Non-pigmented ciliary epithelial cell (primary cell): ENCODE measurements at regions not wholly inside any gene's neighbourhood (a gene's known extent, or its start where the extent isn't known, plus 50 kb on each side); places are given as distances from the start of the nearest gene placed in this dataset.

Experiments used
- DNase-seq: peaks from one replicate; pipeline ENCODE4 v3.0.0-alpha.2; 2010; ENCODE audit warnings: low read depth

DNA sequence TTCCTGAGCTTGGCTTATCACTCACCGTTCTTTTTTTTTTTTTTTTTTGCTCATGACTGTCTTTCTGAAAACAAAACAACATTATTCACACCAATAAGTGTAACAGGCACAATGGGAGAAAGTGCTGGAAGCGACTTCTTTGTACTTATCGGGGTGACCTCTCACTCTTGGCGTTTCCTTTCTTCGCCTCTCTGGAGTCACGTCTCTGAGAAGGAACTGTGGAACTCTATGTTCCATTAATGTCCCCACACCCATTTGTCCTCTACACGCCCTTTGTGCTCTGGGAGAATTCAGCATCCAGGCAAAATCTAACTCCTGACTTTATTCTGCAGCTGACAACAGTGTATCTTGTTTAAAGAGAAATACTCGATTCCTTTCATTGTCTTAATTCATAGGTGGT lies 70.8 kb upstream of the FAM204A start:
- DNase-seq = no peak

GRCh38 chr10:118412132-118412760 lies 70.1 kb upstream of the FAM204A start:
- DNase-seq = no peak

GRCh38 chr10:118409295-118409694 lies 67.2 kb upstream of the FAM204A start:
- DNase-seq = no peak

DNA sequence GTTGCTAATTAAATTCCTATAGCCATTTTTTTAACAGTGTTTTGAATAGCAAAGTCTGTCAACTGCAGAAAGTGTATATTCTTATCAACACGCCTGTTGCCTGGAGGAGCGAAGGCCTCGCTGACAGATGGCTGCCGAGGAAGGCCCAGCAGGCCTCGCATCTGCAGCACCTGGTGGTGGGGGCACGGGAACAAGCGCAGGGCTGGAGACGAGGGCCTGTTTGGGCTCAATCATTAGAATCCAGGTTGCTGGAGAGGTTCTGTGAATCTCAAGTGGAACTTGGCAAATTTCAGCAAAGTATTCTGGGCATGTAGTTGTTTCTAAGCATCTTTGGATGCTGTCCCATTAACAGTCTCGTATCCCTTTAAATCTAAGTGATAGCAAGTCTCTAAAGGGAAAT lies 66.1 kb upstream of the FAM204A start:
- DNase-seq = no peak

DNA sequence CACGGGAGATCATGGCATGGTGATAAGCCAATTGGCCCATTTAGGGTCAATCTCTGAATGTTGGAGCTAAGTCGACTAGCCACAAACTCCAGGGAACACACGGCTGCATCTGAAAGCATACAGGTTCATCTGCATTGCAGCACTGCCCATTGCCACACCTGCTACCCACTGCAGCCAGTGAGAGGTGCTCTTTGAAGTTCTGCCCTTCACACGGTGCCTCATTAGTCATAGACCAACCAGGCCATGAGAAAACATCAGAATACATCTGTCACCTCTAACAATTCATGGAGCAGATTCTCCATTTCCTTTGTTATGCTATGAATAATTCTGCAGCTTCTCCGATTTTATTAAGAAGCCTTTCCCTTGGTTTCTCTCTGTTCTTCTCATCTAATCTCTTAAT lies 65.7 kb upstream of the FAM204A start:
- DNase-seq = no peak

DNA sequence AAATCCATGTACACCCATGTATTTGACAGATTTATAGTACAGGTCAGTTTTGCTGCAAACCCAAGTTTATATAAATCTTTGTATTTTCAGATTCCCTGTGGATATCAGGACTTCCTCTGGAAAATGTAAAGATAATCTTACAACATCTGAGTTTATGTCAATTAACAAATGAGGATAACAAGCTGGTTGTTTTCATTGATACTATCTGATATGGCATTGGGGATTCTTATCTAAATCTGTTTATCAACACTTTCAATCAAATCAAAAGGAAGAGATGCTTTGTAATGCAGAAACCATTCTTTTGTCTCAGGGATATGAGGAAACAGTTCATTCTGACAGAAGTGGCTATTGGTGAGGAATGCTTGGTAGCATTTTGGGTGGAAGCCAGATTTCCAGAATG lies 64.9 kb upstream of the FAM204A start:
- no peak for DNase-seq

DNA sequence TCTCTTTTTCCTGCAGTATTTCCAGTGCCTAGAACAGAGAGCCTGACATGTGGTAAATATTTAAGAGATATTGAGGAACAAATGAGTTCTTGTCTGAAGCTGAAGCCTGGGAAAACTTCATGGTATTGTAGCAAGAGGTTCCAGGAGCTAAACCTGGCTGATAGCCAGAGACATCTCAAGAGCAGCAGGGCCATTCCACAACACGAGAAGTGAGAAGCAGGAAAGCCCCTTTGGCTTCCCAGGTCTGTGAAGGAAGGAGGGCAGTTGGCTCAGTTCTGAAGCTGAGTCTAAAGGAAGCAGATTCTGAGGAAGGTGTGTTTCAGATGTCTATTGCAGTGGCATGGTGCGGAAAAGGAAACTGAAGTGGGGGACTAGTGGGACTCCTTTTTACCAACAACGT lies 63.8 kb upstream of the FAM204A start:
- DNase-seq = no peak

- no peak for DNase-seq
These were observed 61.8 kb upstream of the FAM204A start for GRCh38 chr10:118403967-118404366.

DNA sequence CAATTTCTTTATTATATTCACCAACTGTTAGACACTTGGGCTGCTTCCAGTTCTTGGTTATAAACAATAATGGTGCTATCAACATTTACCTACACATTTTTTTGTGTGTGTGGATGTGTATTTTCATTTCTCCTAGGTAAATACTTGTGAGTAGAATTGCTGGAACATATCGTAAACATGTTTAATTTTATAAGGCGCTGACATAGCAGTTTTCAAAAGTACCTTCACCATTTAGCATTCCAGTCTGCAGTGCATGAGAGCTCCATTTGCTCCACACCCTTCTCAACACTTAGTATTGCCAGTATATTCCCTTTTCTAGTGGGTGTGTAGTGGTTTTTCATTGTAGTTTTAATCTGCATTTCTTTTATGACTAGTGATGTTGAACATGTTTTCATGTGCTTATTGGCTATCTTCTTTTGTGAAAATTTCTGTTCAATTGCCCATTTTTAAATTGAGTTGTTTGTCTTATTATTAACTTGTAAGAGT lies 59.6 kb upstream of the FAM204A start:
- no peak for DNase-seq

DNA sequence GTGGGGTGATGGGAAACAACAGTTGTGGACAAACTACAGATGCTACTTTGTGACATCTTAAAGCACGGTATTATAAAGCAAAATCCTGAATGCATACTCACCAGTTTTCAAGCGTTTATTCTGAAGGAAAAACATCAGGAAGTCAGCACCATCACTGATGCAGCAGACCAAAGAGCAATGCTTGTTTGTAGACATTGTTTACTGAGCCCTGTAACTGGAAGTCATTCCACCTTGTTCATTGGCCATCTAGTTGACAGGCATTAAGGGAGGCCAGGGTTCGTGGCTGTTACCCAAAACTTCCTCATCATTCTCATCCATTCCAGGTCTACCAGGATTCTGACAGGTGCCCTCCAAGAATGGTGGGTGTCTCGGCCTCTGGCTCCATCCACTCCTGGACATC lies 55.3 kb upstream of the FAM204A start:
- DNase-seq = no peak

DNA sequence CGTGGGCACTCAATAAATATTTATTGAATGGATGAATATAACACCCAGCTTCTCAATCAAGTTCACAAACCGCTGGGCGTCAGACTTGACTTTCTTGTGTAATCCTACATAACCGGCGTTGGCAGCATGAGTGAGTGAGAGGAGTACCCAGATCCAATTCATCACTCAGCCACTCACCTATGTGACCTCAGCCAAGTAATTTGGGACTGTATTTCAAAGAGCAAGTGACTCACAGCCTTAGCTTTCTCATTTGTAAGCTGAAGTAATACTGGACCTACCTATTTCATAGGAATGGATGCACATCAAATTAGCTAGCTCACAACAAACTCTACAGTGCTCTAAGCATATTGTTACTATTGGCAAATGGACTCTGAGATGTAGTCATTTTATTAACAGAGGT lies 53.8 kb upstream of the FAM204A start:
- DNase-seq = no peak

DNA sequence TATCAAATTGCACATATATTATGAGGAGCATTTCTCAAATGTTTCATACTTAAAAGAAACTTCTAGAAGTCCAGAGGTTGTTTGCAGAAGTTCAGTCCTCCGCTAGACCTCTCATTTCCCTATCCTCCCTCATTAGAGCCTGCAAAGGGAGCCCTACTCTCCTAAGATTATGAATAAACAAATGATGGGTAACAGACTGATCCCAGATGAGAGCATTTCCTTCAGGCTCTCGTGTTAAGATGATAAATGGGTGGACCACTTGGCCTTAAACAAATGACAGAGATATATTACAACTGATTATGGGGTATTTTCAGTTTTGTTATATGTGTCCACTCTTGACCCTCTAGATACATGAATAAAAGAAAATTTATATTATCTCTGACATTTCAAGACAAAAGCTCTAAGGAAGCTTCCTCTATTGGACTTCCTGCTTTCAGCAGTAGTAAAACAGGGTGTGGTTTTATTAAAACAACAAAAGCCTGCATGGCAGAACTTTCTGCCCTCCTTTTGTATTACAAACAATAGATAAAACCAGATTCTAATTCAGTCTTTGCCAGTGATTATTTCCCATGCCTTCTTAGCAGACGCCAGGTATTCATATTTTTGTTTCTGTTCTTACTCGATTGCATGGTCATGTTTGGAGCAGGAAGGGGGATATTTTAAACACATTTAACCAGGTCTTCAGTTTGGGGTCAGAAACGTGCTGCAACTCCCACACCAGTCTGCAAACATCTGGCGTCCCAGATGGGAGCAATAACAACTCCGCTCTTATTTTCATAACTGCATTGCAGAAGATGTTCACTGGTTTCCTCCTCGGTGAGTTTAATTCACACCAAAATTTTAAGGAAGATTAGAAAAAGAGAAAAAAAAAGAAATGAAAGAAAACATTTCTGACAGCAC lies 52.4 kb upstream of the FAM204A start:
- DNase-seq = no peak

GRCh38 chr10:118392761-118393160 lies 50.6 kb upstream of the FAM204A start:
- no peak for DNase-seq
